SK-N-SH (cell line): ENCODE measurements at regions not wholly inside any gene's neighbourhood (a gene's known extent, or its start where the extent isn't known, plus 50 kb on each side); places are given as distances from the start of the nearest gene placed in this dataset.

Source experiments
- CTCF ChIA-PET: fragments of 300-600, 350-600 bp; formaldehyde crosslinking; extraction: SDS; loops from one replicate; lab custom pipeline; 2021; lab: Yijun Ruan, JAX
- POLR2A ChIA-PET: fragments of 350-600 bp; sonication (Branson Sonifier 250); formaldehyde crosslinking; extraction: SDS; loops from one replicate; lab custom pipeline; 2020; ENCODE audit warnings: antibody characterized with exemption, inconsistent platforms; lab: Yijun Ruan, JAX
- DNase-seq: peaks from one replicate; pipeline ENCODE4 v3.0.0; 2012
- H2AFZ ChIP-seq: fragments of 200-600 bp; sonication (generic); 2 replicates; pipeline ENCODE4 v1.8.1; 2016; ENCODE audit warnings: antibody characterized with exemption, mild to moderate bottlenecking, low read depth
- H3F3A ChIP-seq: fragments of 200-600 bp; sonication (generic); replicated peaks from 2 replicates; pipeline ENCODE3; 2016; ENCODE audit warnings: antibody characterized with exemption, mild to moderate bottlenecking; ENCODE audit not compliant: insufficient read depth
- H3K27ac ChIP-seq, 2 experiments: fragments of 200-500 bp in 1 of 2; fragments of 200-600 bp in 1 of 2; sonication (Bioruptor generic) in 1 of 2; sonication (generic), shearing (Covaris generic) in 1 of 2; 2 replicates each; pipeline versions ENCODE4 v1.5.1 to v1.6.1; 2014 to 2016; ENCODE audit warnings: low read depth in 2 of 2, inconsistent platforms in 1 of 2, low read length in 1 of 2, mild to moderate bottlenecking in 1 of 2, mixed read lengths in 1 of 2
- H3K27me3 ChIP-seq: fragments of 200-600 bp; sonication (generic), shearing (Covaris generic); 2 replicates; pipeline ENCODE4 v1.6.1; 2016; ENCODE audit warnings: mixed run types; ENCODE audit not compliant: insufficient read depth
- H3K36me3 ChIP-seq, 2 experiments: fragments of 200-500 bp in 1 of 2; fragments of 200-600 bp in 1 of 2; sonication (Bioruptor generic) in 1 of 2; sonication (generic) in 1 of 2; replicated peaks in 1 of 2; 2 replicates each; pipeline versions ENCODE3 to v1.5.1; 2014 to 2016; ENCODE audit warnings: low read length in 1 of 2, mild to moderate bottlenecking in 1 of 2; ENCODE audit not compliant: insufficient read depth in 2 of 2, control insufficient read depth in 1 of 2
- H3K4me1 ChIP-seq, 2 experiments: fragments of 200-500 bp in 1 of 2; fragments of 200-600 bp in 1 of 2; sonication (Bioruptor generic) in 1 of 2; sonication (generic), shearing (Covaris generic) in 1 of 2; 2 replicates each; pipeline versions ENCODE4 v1.5.1 to v1.6.1; 2014 to 2016; ENCODE audit warnings: low read depth in 1 of 2, low read length in 1 of 2, mixed run types in 1 of 2; ENCODE audit not compliant: insufficient read depth in 2 of 2, control insufficient read depth in 1 of 2
- H3K4me2 ChIP-seq: fragments of 200-600 bp; sonication (generic), shearing (Covaris generic); 2 replicates; pipeline ENCODE4 v1.6.1; 2017; ENCODE audit warnings: mixed run types
- H3K4me3 ChIP-seq, 2 experiments: fragments of 200-500 bp in 1 of 2; fragments of 200-600 bp in 1 of 2; sonication (Bioruptor generic) in 1 of 2; sonication (generic), shearing (Covaris generic) in 1 of 2; 2 replicates each; pipeline versions ENCODE4 v1.5.1 to v1.8.1; 2014 to 2016; ENCODE audit warnings: low read depth in 2 of 2, inconsistent platforms in 1 of 2, low read length in 1 of 2, mild to moderate bottlenecking in 1 of 2, mixed read lengths in 1 of 2, moderate library complexity in 1 of 2
- H3K79me2 ChIP-seq: fragments of 200-600 bp; sonication (generic); 2 replicates; pipeline ENCODE4 v1.8.1; 2017; ENCODE audit warnings: mild to moderate bottlenecking; ENCODE audit not compliant: insufficient read depth
- H3K9ac ChIP-seq: fragments of 200-600 bp; sonication (generic); 2 replicates; pipeline ENCODE4 v1.6.1; 2017; ENCODE audit warnings: mixed run types
- H3K9me2 ChIP-seq: fragments of 200-600 bp; sonication (generic); 2 replicates; pipeline ENCODE4 v1.6.1; 2017; ENCODE audit warnings: mixed run types
- H3K9me3 ChIP-seq: fragments of 200-600 bp; sonication (generic); 2 replicates; pipeline ENCODE4 v1.6.1; 2017; ENCODE audit warnings: mixed run types, mild to moderate bottlenecking, moderate library complexity
- H4K20me1 ChIP-seq: fragments of 200-600 bp; sonication (generic); 2 replicates; pipeline ENCODE4 v1.6.1; 2017; ENCODE audit warnings: mild to moderate bottlenecking, mixed run types; ENCODE audit not compliant: insufficient read depth
- CTCF ChIP-seq: fragments of 200-600 bp; sonication (generic); IDR thresholded peaks from 2 replicates; pipeline ENCODE4 v1.6.1; 2017; ENCODE audit warnings: antibody characterized with exemption, mild to moderate bottlenecking, moderate library complexity
- ELF1 ChIP-seq: IDR thresholded peaks from 2 replicates; pipeline ENCODE4 v1.4.0; 2012
- EP300 ChIP-seq, 2 experiments: IDR thresholded peaks; 2 replicates each; pipeline versions ENCODE4 v1.4.0 to v1.6.1; 2012; ENCODE audit warnings: borderline replicate concordance in 1 of 2, low read depth in 1 of 2, low read length in 1 of 2
- EZH2phosphoT487 ChIP-seq: fragments of 200-600 bp; sonication (generic); IDR thresholded peaks from 2 replicates; pipeline ENCODE4 v1.6.1; 2017; ENCODE audit warnings: low read depth, mixed run types, mild to moderate bottlenecking, antibody characterized with exemption, moderate library complexity, borderline replicate concordance
- FOXJ3 ChIP-seq: sonication (generic); formaldehyde crosslinking; IDR thresholded peaks from 2 replicates; pipeline ENCODE4 v1.5.1; 2020; ENCODE audit warnings: mild to moderate bottlenecking, missing genetic modification reagents
- IRF3 ChIP-seq: fragments of 150-350 bp; IDR thresholded peaks from 2 replicates; pipeline ENCODE4 v1.6.1; 2016; ENCODE audit warnings: mild to moderate bottlenecking, low read depth, low read length
- JUND ChIP-seq: IDR thresholded peaks from 2 replicates; pipeline ENCODE4 v1.4.0; 2012
- MAX ChIP-seq: IDR thresholded peaks from 2 replicates; pipeline ENCODE4 v1.4.0; 2012; ENCODE audit warnings: low read depth
- POLR2AphosphoS5 ChIP-seq: IDR thresholded peaks from 2 replicates; pipeline ENCODE4 v1.6.1; 2012; ENCODE audit warnings: low read depth, low read length
- RCOR1 ChIP-seq: fragments of 150-350 bp; IDR thresholded peaks from 2 replicates; pipeline ENCODE4 v1.6.1; 2017; ENCODE audit warnings: antibody characterized with exemption, low read length
- RFX5 ChIP-seq: IDR thresholded peaks from 2 replicates; pipeline ENCODE4 v1.6.1; 2012; ENCODE audit warnings: mild to moderate bottlenecking, improper control_type of control experiment, low read length
- RXRA ChIP-seq: IDR thresholded peaks from 2 replicates; pipeline ENCODE4 v1.4.0; 2012; ENCODE audit warnings: low read depth, mild to moderate bottlenecking, borderline replicate concordance
- TCF12 ChIP-seq: IDR thresholded peaks from 2 replicates; pipeline ENCODE4 v1.4.0; 2012
- TEAD4 ChIP-seq: IDR thresholded peaks from 2 replicates; pipeline ENCODE4 v1.4.0; 2012; ENCODE audit warnings: mild to moderate bottlenecking, borderline replicate concordance; ENCODE audit not compliant: insufficient read depth
- USF2 ChIP-seq: fragments of 150-350 bp; IDR thresholded peaks from 2 replicates; pipeline ENCODE4 v1.6.1; 2017; ENCODE audit warnings: antibody characterized with exemption, low read length, low read depth, borderline replicate concordance
- ZBTB33 ChIP-seq: IDR thresholded peaks from 2 replicates; pipeline ENCODE4 v1.4.0; 2012; ENCODE audit warnings: low read depth, borderline replicate concordance
- WGBS: methylation state at CpG from one replicate; pipeline ENCODE4 v1.1.6; 2017; ENCODE audit warnings: low lambda C conversion rate; 5-methylcytosine and 5-hydroxymethylcytosine counted together

- ChIA-PET POLR2A (no interaction called here), CTCF (no interaction called here)
- H3K79me2 ChIP-seq: no peaks in the 10 kb centered on the region
- no peaks in the 10 kb centered on the region for H3K36me3 ChIP-seq
- H3K27me3 ChIP-seq: no peaks in the 10 kb centered on the region
- H2AFZ ChIP-seq: no peak overlapping the region
- H3K4me1 ChIP-seq: no peaks in the 10 kb centered on the region; a peak in 1 of 4 replicates
- H3K9me3 ChIP-seq: no peaks in the 10 kb centered on the region
- no peak overlapping the region for H3K27ac ChIP-seq
- no peaks in the 10 kb centered on the region for H3K9me2 ChIP-seq
- 97% methylated on average over 3 of the region's 3 CpGs for WGBS
- no peak overlapping the region for H3K4me2 ChIP-seq
- no peak overlapping the region for H3K4me3 ChIP-seq
- no peaks in the 10 kb centered on the region for H4K20me1 ChIP-seq
- no peak overlapping the region for H3K9ac ChIP-seq
- TF ChIP-seq MAX (no peak), TEAD4 (no peak), FOXJ3 (CRISPR knock-in tag) (no peak), ELF1 (no peak), POLR2AphosphoS5 (no peak), EP300 (IDR thresholded peaks at IDR 0.05; ENCODE audit: borderline replicate concordance in 1 of 2, low read depth in 1 of 2, low read length in 1 of 2) (no peak), ZBTB33 (no peak), CTCF (no peak), EZH2phosphoT487 (no peak), RXRA (no peak), TCF12 (no peak), RCOR1 (no peak), JUND (no peak), USF2 (no peak), IRF3 (no peak), RFX5 (no peak)
- DNase-seq: no peak
- H3F3A ChIP-seq: no peaks in the 10 kb centered on the region
These were observed 58.2 kb upstream of the RBM47 start for GRCh38 chr4:40687676-40688389.
